ENCODE measurements at regions not wholly inside any gene's neighbourhood (a gene's known extent, or its start where the extent isn't known, plus 50 kb on each side); places are given as distances from the start of the nearest gene placed in this dataset.
A peak's percentile ranks its signal among the peaks of the same experiment; 100 is the strongest.

DNA sequence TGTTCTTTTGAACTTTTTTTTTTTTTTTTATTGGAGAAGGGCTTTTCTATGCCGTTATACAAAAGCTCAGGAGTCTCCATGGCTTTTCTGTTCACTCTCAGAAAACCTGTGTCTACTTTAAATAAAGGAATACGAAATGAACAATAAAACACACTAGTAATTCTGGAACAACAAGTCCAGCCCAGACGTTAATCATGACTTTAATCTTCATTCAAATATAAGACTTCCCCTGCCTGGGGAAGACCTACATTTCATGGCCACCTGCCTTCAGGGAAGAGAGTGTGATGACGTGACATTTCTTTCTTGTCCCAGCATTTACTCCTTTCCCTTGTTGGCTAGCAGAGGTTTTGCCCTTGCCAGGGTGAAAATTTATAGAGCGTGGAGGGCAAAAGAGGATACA is 564.5 kb downstream of the PDCD6IP start:
- Histone ChIP-seq H2BK5ac (ENCODE audit: low read depth, low read length, poor library complexity) (no peak overlapping the region), H3K18ac (ENCODE audit: low read length) (no peak overlapping the region), H2AK5ac (ENCODE audit: low read length) (no peak overlapping the region), H4K91ac (ENCODE audit: low read depth, low read length) (no peak overlapping the region), H2BK120ac (ENCODE audit: insufficient read depth, low read length, poor library complexity) (no peak overlapping the region), H3K79me2 (ENCODE audit: control insufficient read depth, insufficient read depth, low read length, poor library complexity) (no peaks in the 10 kb centered on the region), H3K4ac (ENCODE audit: low read depth, low read length) (no peak overlapping the region), H3K4me1 (ENCODE audit: control insufficient read depth in 1 of 2, insufficient read depth in 2 of 2, low read length in 2 of 2) (peaks cover 0 to 7% of the 10 kb centered on the region in 2 experiments), H2BK12ac (ENCODE audit: low read length) (no peak overlapping the region), H3K79me1 (ENCODE audit: low read length) (peaks cover 2% of the 10 kb centered on the region), H2AFZ (ENCODE audit: insufficient read depth, low read length, poor library complexity) (no peak overlapping the region), H3K36me3 (ENCODE audit: control insufficient read depth in 1 of 2, insufficient read depth in 2 of 2, low read length in 2 of 2) (no peaks in the 10 kb centered on the region), H3K27me3 (ENCODE audit: insufficient read depth, low read length) (no peaks in the 10 kb centered on the region), H3K9me3 (ENCODE audit: insufficient read depth, low read depth, low read length) (no peaks in the 10 kb centered on the region), H3K9ac (ENCODE audit: low read length) (no peak overlapping the region), H3K27ac (ENCODE audit: low read depth, low read length) (peak overlapping the region; percentile 57), H3K23ac (ENCODE audit: low read length) (no peak overlapping the region), H3K4me2 (ENCODE audit: low read length) (no peak overlapping the region), H3K14ac (ENCODE audit: low read length) (no peak overlapping the region), H4K12ac (ENCODE audit: low read depth, low read length) (no peak overlapping the region), H4K8ac (ENCODE audit: low read depth, low read length) (no peak overlapping the region), H3K4me3 (ENCODE audit: low read depth, low read length) (no peak overlapping the region)
- WGBS (ENCODE audit: extremely low coverage, insufficient coverage, insufficient read length), result no CpG with 5 or more reads among the region's 5 CpGs
- no peak for DNase-seq

DNA sequence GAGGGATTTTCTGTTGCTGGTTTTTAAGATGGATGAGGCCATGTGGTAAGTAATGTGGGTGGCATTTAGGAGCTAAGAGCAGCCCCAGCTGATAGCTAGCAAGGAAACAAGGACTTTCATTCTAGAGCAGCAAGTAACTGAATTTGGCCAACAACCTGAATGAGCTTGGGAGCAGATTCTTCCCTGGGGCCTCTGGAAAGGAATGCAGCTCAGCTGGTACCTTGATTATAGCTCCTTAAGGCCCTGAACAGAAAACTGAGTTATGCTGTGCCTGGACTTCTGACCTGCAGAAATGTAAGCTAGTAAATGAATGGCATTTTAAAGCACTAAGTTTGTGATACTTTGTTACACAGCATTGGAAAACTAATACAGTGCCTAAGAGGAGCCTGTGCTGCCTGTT is 565.5 kb downstream of the PDCD6IP start:
- H3K4me3 ChIP-seq (ENCODE audit: low read depth, low read length), result no peak overlapping the region
- H2AK5ac ChIP-seq (ENCODE audit: low read length), result no peak overlapping the region
- no peak overlapping the region for H4K91ac ChIP-seq (ENCODE audit: low read depth, low read length)
- no peaks in the 10 kb centered on the region for H3K36me3 ChIP-seq (ENCODE audit: control insufficient read depth in 1 of 2, insufficient read depth in 2 of 2, low read length in 2 of 2)
- no peak overlapping the region for H2BK5ac ChIP-seq (ENCODE audit: low read depth, low read length, poor library complexity)
- H3K27ac ChIP-seq (ENCODE audit: low read depth, low read length), result peak overlapping the region; percentile 63
- no peak overlapping the region for H3K18ac ChIP-seq (ENCODE audit: low read length)
- H3K4me1 ChIP-seq (ENCODE audit: control insufficient read depth in 1 of 2, insufficient read depth in 2 of 2, low read length in 2 of 2), result peaks cover 0 to 7% of the 10 kb centered on the region in 2 experiments
- no peaks in the 10 kb centered on the region for H3K79me2 ChIP-seq (ENCODE audit: control insufficient read depth, insufficient read depth, low read length, poor library complexity)
- H3K9ac ChIP-seq (ENCODE audit: low read length), result no peak overlapping the region
- H3K4ac ChIP-seq (ENCODE audit: low read depth, low read length), result no peak overlapping the region
- no peak overlapping the region for H3K14ac ChIP-seq (ENCODE audit: low read length)
- no peaks in the 10 kb centered on the region for H3K27me3 ChIP-seq (ENCODE audit: insufficient read depth, low read length)
- no peak overlapping the region for H2BK12ac ChIP-seq (ENCODE audit: low read length)
- H3K23ac ChIP-seq (ENCODE audit: low read length), result no peak overlapping the region
- H2AFZ ChIP-seq (ENCODE audit: insufficient read depth, low read length, poor library complexity), result no peak overlapping the region
- H3K4me2 ChIP-seq (ENCODE audit: low read length), result no peak overlapping the region
- DNase-seq, result peak; percentile 96 to 97
- no peak overlapping the region for H2BK120ac ChIP-seq (ENCODE audit: insufficient read depth, low read length, poor library complexity)
- H3K9me3 ChIP-seq (ENCODE audit: insufficient read depth, low read depth, low read length), result no peaks in the 10 kb centered on the region
- peaks cover 2% of the 10 kb centered on the region for H3K79me1 ChIP-seq (ENCODE audit: low read length)
- H4K8ac ChIP-seq (ENCODE audit: low read depth, low read length), result no peak overlapping the region
- no peak overlapping the region for H4K12ac ChIP-seq (ENCODE audit: low read depth, low read length)

DNA sequence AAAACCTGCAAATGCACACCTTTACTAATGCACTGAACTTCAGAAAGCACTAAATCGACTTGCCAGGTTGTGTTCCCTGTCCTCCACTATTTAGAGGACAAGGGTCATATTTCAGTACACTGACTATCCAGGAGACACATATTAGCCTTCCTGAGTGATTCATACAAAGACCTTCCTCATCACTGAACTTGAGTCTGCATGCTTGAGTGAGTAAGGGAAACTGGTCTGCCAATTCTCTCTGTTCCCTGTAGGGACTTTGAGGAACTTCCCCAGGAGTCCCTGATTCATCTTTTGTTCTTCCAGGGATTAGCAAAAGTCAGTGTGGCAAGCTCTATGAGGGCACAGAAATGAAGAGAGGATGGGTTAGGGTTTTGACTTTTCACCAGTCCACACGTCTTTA is 565.9 kb downstream of the PDCD6IP start:
- DNase-seq, result peak; percentile 56 to 79
- H3K79me2 ChIP-seq (ENCODE audit: control insufficient read depth, insufficient read depth, low read length, poor library complexity), result no peaks in the 10 kb centered on the region
- H4K8ac ChIP-seq (ENCODE audit: low read depth, low read length), result no peak overlapping the region
- H3K4ac ChIP-seq (ENCODE audit: low read depth, low read length), result no peak overlapping the region
- H3K27ac ChIP-seq (ENCODE audit: low read depth, low read length), result peak overlapping the region; percentile 63
- no peak overlapping the region for H2BK120ac ChIP-seq (ENCODE audit: insufficient read depth, low read length, poor library complexity)
- no peak overlapping the region for H4K12ac ChIP-seq (ENCODE audit: low read depth, low read length)
- H3K18ac ChIP-seq (ENCODE audit: low read length), result no peak overlapping the region
- H3K79me1 ChIP-seq (ENCODE audit: low read length), result peaks cover 2% of the 10 kb centered on the region
- no peak overlapping the region for H2AFZ ChIP-seq (ENCODE audit: insufficient read depth, low read length, poor library complexity)
- H3K23ac ChIP-seq (ENCODE audit: low read length), result no peak overlapping the region
- no peaks in the 10 kb centered on the region for H3K36me3 ChIP-seq (ENCODE audit: control insufficient read depth in 1 of 2, insufficient read depth in 2 of 2, low read length in 2 of 2)
- no CpG with 5 or more reads among the region's 2 CpGs for WGBS (ENCODE audit: extremely low coverage, insufficient coverage, insufficient read length)
- no peak overlapping the region for H2AK5ac ChIP-seq (ENCODE audit: low read length)
- no peak overlapping the region for H3K9ac ChIP-seq (ENCODE audit: low read length)
- no peak overlapping the region for H3K14ac ChIP-seq (ENCODE audit: low read length)
- no peak overlapping the region for H3K4me2 ChIP-seq (ENCODE audit: low read length)
- H3K9me3 ChIP-seq (ENCODE audit: insufficient read depth, low read depth, low read length), result no peaks in the 10 kb centered on the region
- H4K91ac ChIP-seq (ENCODE audit: low read depth, low read length), result no peak overlapping the region
- no peak overlapping the region for H3K4me3 ChIP-seq (ENCODE audit: low read depth, low read length)
- peaks cover 0 to 7% of the 10 kb centered on the region in 2 experiments for H3K4me1 ChIP-seq (ENCODE audit: control insufficient read depth in 1 of 2, insufficient read depth in 2 of 2, low read length in 2 of 2)
- no peak overlapping the region for H2BK12ac ChIP-seq (ENCODE audit: low read length)
- H3K27me3 ChIP-seq (ENCODE audit: insufficient read depth, low read length), result no peaks in the 10 kb centered on the region
- no peak overlapping the region for H2BK5ac ChIP-seq (ENCODE audit: low read depth, low read length, poor library complexity)

DNA sequence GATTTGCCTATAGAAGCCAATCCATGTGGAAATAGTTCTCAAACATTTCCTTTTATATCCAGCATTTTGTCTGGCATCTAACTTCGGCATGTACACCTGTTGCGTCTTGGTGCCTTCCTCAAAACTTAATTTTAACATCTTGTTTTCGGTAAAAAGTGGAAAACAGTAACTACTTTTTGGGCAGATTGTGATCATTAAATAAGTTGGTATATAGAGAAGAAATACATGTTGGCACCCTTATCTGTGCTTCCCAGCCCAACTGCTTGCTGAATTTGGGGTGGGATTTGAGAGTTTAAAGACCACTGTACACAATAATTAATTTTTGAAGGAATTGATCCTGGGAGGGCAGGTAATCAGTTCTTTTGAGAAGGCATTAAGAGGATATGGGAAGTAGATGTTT is 566.8 kb downstream of the PDCD6IP start:
- H2BK12ac ChIP-seq (ENCODE audit: low read length), result no peak overlapping the region
- H2BK5ac ChIP-seq (ENCODE audit: low read depth, low read length, poor library complexity), result no peak overlapping the region
- H3K36me3 ChIP-seq (ENCODE audit: control insufficient read depth in 1 of 2, insufficient read depth in 2 of 2, low read length in 2 of 2), result no peaks in the 10 kb centered on the region
- no peak overlapping the region for H3K14ac ChIP-seq (ENCODE audit: low read length)
- WGBS (ENCODE audit: extremely low coverage, insufficient coverage, insufficient read length), result no CpG with 5 or more reads among the region's 3 CpGs
- peaks cover 0 to 7% of the 10 kb centered on the region in 2 experiments for H3K4me1 ChIP-seq (ENCODE audit: control insufficient read depth in 1 of 2, insufficient read depth in 2 of 2, low read length in 2 of 2)
- H3K4me2 ChIP-seq (ENCODE audit: low read length), result no peak overlapping the region
- H3K27me3 ChIP-seq (ENCODE audit: insufficient read depth, low read length), result no peaks in the 10 kb centered on the region
- H4K8ac ChIP-seq (ENCODE audit: low read depth, low read length), result no peak overlapping the region
- H3K18ac ChIP-seq (ENCODE audit: low read length), result no peak overlapping the region
- H3K9me3 ChIP-seq (ENCODE audit: insufficient read depth, low read depth, low read length), result no peaks in the 10 kb centered on the region
- H3K27ac ChIP-seq (ENCODE audit: low read depth, low read length), result no peak overlapping the region
- no peak overlapping the region for H3K4ac ChIP-seq (ENCODE audit: low read depth, low read length)
- H3K4me3 ChIP-seq (ENCODE audit: low read depth, low read length), result no peak overlapping the region
- H2BK120ac ChIP-seq (ENCODE audit: insufficient read depth, low read length, poor library complexity), result no peak overlapping the region
- H2AFZ ChIP-seq (ENCODE audit: insufficient read depth, low read length, poor library complexity), result no peak overlapping the region
- H3K9ac ChIP-seq (ENCODE audit: low read length), result no peak overlapping the region
- no peak for DNase-seq
- H4K12ac ChIP-seq (ENCODE audit: low read depth, low read length), result no peak overlapping the region
- H3K23ac ChIP-seq (ENCODE audit: low read length), result no peak overlapping the region
- no peak overlapping the region for H2AK5ac ChIP-seq (ENCODE audit: low read length)
- H3K79me2 ChIP-seq (ENCODE audit: control insufficient read depth, insufficient read depth, low read length, poor library complexity), result no peaks in the 10 kb centered on the region
- H4K91ac ChIP-seq (ENCODE audit: low read depth, low read length), result no peak overlapping the region
- peaks cover 2% of the 10 kb centered on the region for H3K79me1 ChIP-seq (ENCODE audit: low read length)

All from trophoblast cell (in vitro differentiated cells and primary cell).